K562 (cell line): ENCODE measurements at regions not wholly inside any gene's neighbourhood (a gene's known extent, or its start where the extent isn't known, plus 50 kb on each side); places are given as distances from the start of the nearest gene placed in this dataset.

ENCODE experiments used
- ATAC-seq: fragments of 200-7000 bp; cut with Tn5 transposase; 3 replicates; pipeline ENCODE4 v1.9.1; 2020; ENCODE audit warnings: moderate library complexity
- BruUV-seq: library from RNA; stranded (reverse); fragments of 400-500 nt; replicated peaks from 2 replicates; lab custom pipeline; 2021; lab: Mats Ljungman, UMichigan
- CTCF ChIA-PET: fragments of 300-600 bp; formaldehyde crosslinking; extraction: SDS; loops from one replicate; lab custom pipeline; 2021; ENCODE audit warnings: low intra/inter-chr PET ratio; lab: Yijun Ruan, JAX
- POLR2A ChIA-PET: fragments of 300-600, 350-650 bp; sonication (Branson Sonifier 250); formaldehyde crosslinking; extraction: SDS; loops from one replicate; lab custom pipeline; 2021; ENCODE audit warnings: antibody characterized with exemption, inconsistent platforms; lab: Yijun Ruan, JAX
- DNase-seq, 4 experiments: peaks; one replicate each; pipeline versions ENCODE4 v3.0.0 to v3.0.0-alpha.2; 2011 to 2018; ENCODE audit warnings: low spot score in 3 of 4, mixed read lengths in 3 of 4; ENCODE audit errors: extremely low read depth in 1 of 4
- FAIRE-seq: peaks from 2 replicates; lab custom pipeline; 2011; peaks lifted over from hg19 to GRCh38; lab: Jason Lieb, UNC
- H2AFZ ChIP-seq: 2 replicates; pipeline ENCODE4 v1.6.0; 2011; ENCODE audit warnings: low read depth, low read length, control low read depth, inconsistent platforms
- H3K27ac ChIP-seq: fragments of 200-600 bp; 3 replicates; pipeline ENCODE4 v1.8.0; 2011; ENCODE audit warnings: low read depth, mild to moderate bottlenecking, control low read depth, inconsistent platforms, low read length, moderate library complexity, mixed read lengths; ENCODE audit errors: extremely low read depth
- H3K27me3 ChIP-seq, 2 experiments: fragments of 300-600 bp in 1 of 2; 2 replicates in 1 of 2; 3 replicates in 1 of 2; pipeline versions ENCODE4 v1.6.0 to v1.8.0; 2011; ENCODE audit warnings: inconsistent platforms in 2 of 2, low read length in 2 of 2, mild to moderate bottlenecking in 1 of 2, mixed read lengths in 1 of 2, moderate library complexity in 1 of 2; ENCODE audit not compliant: control insufficient read depth in 2 of 2, insufficient read depth in 2 of 2
- H3K36me3 ChIP-seq: fragments of 300-600 bp; 3 replicates; pipeline ENCODE4 v1.8.0; 2011; ENCODE audit warnings: mild to moderate bottlenecking, low read length, inconsistent platforms; ENCODE audit not compliant: control insufficient read depth, insufficient read depth
- H3K4me1 ChIP-seq, 2 experiments: fragments of 200-600 bp in 1 of 2; replicated peaks in 1 of 2; 2 replicates in 1 of 2; 3 replicates in 1 of 2; pipeline versions ENCODE4 v1.5.1 to v1.8.0; 2011; ENCODE audit warnings: inconsistent platforms in 2 of 2, low read length in 2 of 2, mild to moderate bottlenecking in 1 of 2, mixed read lengths in 1 of 2, moderate library complexity in 1 of 2; ENCODE audit not compliant: control insufficient read depth in 2 of 2, insufficient read depth in 2 of 2
- H3K4me2 ChIP-seq: 2 replicates; pipeline ENCODE4 v1.6.1; 2011; ENCODE audit warnings: low read length, control low read depth, inconsistent platforms, mixed read lengths; ENCODE audit not compliant: insufficient read depth
- H3K4me3 ChIP-seq: fragments of 200-600 bp; sonication (generic), shearing (Covaris generic); 2 replicates; pipeline ENCODE4 v1.5.1; 2016; ENCODE audit warnings: control low read depth, inconsistent platforms
- H3K79me2 ChIP-seq: fragments of 200-600 bp; 3 replicates; pipeline ENCODE4 v1.8.0; 2011; ENCODE audit warnings: low read length, inconsistent platforms; ENCODE audit not compliant: control insufficient read depth, insufficient read depth
- H3K9ac ChIP-seq, 2 experiments: 2 replicates each; pipeline versions ENCODE4 v1.6.0 to v1.6.1; 2011; ENCODE audit warnings: low read depth in 2 of 2, low read length in 2 of 2, control low read depth in 1 of 2, inconsistent platforms in 1 of 2, mild to moderate bottlenecking in 1 of 2, mixed read lengths in 1 of 2; ENCODE audit not compliant: insufficient read depth in 1 of 2
- H3K9me1 ChIP-seq: one replicate; pipeline ENCODE4 v1.6.0; 2011; ENCODE audit warnings: inconsistent platforms, mild to moderate bottlenecking, low read length, moderate library complexity; ENCODE audit not compliant: control insufficient read depth, insufficient read depth
- H3K9me3 ChIP-seq: replicated peaks from 2 replicates; pipeline ENCODE4 v1.5.1; 2011; ENCODE audit warnings: low read depth, low read length, inconsistent platforms; ENCODE audit not compliant: control insufficient read depth, insufficient read depth
- H4K20me1 ChIP-seq: replicated peaks from 2 replicates; pipeline ENCODE4 v1.6.1; 2011; ENCODE audit warnings: low read length, inconsistent platforms, mixed read lengths; ENCODE audit not compliant: control insufficient read depth, insufficient read depth
- ATF2 ChIP-seq: sonication (generic); formaldehyde crosslinking; IDR thresholded peaks from 2 replicates; pipeline ENCODE4 v1.8.1; 2022; ENCODE audit warnings: missing genetic modification reagents
- E2F4 ChIP-seq: sonication (generic); formaldehyde crosslinking; IDR thresholded peaks from 2 replicates; pipeline ENCODE4 v1.8.0; 2022; ENCODE audit warnings: mild to moderate bottlenecking, low read depth, missing genetic modification reagents
- ELF1 ChIP-seq: fragments of 200-800 bp; sonication (Bioruptor generic); IDR thresholded peaks from 2 replicates; pipeline ENCODE4 v1.6.1; 2016; ENCODE audit warnings: missing genetic modification characterization, missing compliant biosample characterization
- FOXK1 ChIP-seq: sonication (generic); formaldehyde crosslinking; IDR thresholded peaks from 2 replicates; pipeline ENCODE4 v1.8.0; 2022; ENCODE audit warnings: missing genetic modification reagents, mild to moderate bottlenecking, borderline replicate concordance
- KDM5B ChIP-seq: fragments of 200-600 bp; sonication (generic); IDR thresholded peaks from 2 replicates; pipeline ENCODE4 v1.6.1; 2012; ENCODE audit warnings: low read depth, mild to moderate bottlenecking, moderate library complexity, low read length, control low read depth, inconsistent platforms; ENCODE audit not compliant: insufficient replicate concordance
- KLF13 ChIP-seq: fragments of 450-650 bp; IDR thresholded peaks from 2 replicates; pipeline ENCODE4 v1.6.1; 2016; ENCODE audit warnings: missing genetic modification characterization, low read depth, mild to moderate bottlenecking, missing compliant biosample characterization, moderate library complexity, borderline replicate concordance
- LEF1 ChIP-seq: fragments of 450-650 bp; IDR thresholded peaks from 2 replicates; pipeline ENCODE4 v1.6.1; 2016; ENCODE audit warnings: mild to moderate bottlenecking
- MEIS2 ChIP-seq: fragments of 450-650 bp; IDR thresholded peaks from 2 replicates; pipeline ENCODE4 v1.6.1; 2014; ENCODE audit warnings: mild to moderate bottlenecking; ENCODE audit not compliant: partially characterized antibody
- PHB ChIP-seq: fragments of 250-450 bp; sonication (Bioruptor Pico); IDR thresholded peaks from 2 replicates; pipeline ENCODE4 v1.5.0; 2021
- POLR2H ChIP-seq: IDR thresholded peaks from 2 replicates; pipeline ENCODE4 v1.6.1; 2016; ENCODE audit warnings: missing genetic modification characterization, low read depth, mild to moderate bottlenecking, control low read depth, missing compliant biosample characterization, moderate library complexity
- SMARCE1 ChIP-seq: fragments of 450-650 bp; IDR thresholded peaks from 2 replicates; pipeline ENCODE4 v1.7.1; 2016; ENCODE audit warnings: mild to moderate bottlenecking
- TGIF2 ChIP-seq: sonication (generic); formaldehyde crosslinking; IDR thresholded peaks from 2 replicates; pipeline ENCODE4 v1.8.1; 2022; ENCODE audit warnings: mild to moderate bottlenecking, missing genetic modification reagents, moderate library complexity
- YBX1 ChIP-seq: fragments of 450-650 bp; IDR thresholded peaks from 2 replicates; pipeline ENCODE4 v1.7.1; 2016; ENCODE audit warnings: mild to moderate bottlenecking
- ZBED1 ChIP-seq: IDR thresholded peaks from 2 replicates; pipeline ENCODE4 v1.6.1; 2014
- ZNF780A ChIP-seq: fragments of 250-450 bp; sonication (Bioruptor Pico); IDR thresholded peaks from 2 replicates; pipeline ENCODE4 v1.5.0; 2021; ENCODE audit warnings: mild to moderate bottlenecking
- WGBS: fragments of 100-300 bp; shearing (Covaris generic); methylation state at CpG from one replicate; pipeline ENCODE4 v1.1.6; 2016; ENCODE audit warnings: low coverage, mixed read lengths; ENCODE audit not compliant: insufficient coverage; ENCODE audit errors: missing lambda C conversion rate; 5-methylcytosine and 5-hydroxymethylcytosine counted together
- in situ Hi-C: fragments of 300-500 bp; cut with MboI; formaldehyde crosslinking; loops from 4 replicates; pipeline ENCODE4 v1.15.0; 2018; ENCODE audit warnings: inconsistent platforms, mixed read lengths
- intact Hi-C: fragments of 100-400 bp; cut with micrococcal nuclease; formaldehyde crosslinking; loops from 2 replicates; pipeline ENCODE4 v1.14.2; 2022
- TF ChIP-seq, protein P1 (sequence below): sonication (generic); formaldehyde crosslinking; IDR thresholded peaks from 2 replicates; pipeline ENCODE4 v1.8.1; 2023; ENCODE audit warnings: missing genetic modification reagents, mild to moderate bottlenecking, borderline replicate concordance
- TF ChIP-seq, protein P2 (sequence below): fragments of 450-650 bp; formaldehyde crosslinking; IDR thresholded peaks from 2 replicates; pipeline ENCODE4 v1.4.0; 2022; ENCODE audit warnings: missing genetic modification characterization

GRCh38 chr19:29328586-29328985 lies 115.6 kb upstream of the UQCRFS1 start:
- no peak for ATAC-seq
- no TSS peak for BruUV-seq
- TF ChIP-seq MEIS2, result no peak
- TF ChIP-seq ZNF780A (CRISPR knock-in tag), result no peak
- TF ChIP-seq POLR2H (tag), result no peak
- no peak for TF ChIP-seq ZBED1
- no peak for TF ChIP-seq FOXK1 (CRISPR knock-in tag)
- no peak for TF ChIP-seq ELF1 (tag)
- no peak for TF ChIP-seq PHB (CRISPR knock-in tag)
- TF ChIP-seq YBX1, result no peak
- TF ChIP-seq SMARCE1, result no peak
- TF ChIP-seq KDM5B, result no peak
- no peak for TF ChIP-seq LEF1
- TF ChIP-seq, protein P1, sequence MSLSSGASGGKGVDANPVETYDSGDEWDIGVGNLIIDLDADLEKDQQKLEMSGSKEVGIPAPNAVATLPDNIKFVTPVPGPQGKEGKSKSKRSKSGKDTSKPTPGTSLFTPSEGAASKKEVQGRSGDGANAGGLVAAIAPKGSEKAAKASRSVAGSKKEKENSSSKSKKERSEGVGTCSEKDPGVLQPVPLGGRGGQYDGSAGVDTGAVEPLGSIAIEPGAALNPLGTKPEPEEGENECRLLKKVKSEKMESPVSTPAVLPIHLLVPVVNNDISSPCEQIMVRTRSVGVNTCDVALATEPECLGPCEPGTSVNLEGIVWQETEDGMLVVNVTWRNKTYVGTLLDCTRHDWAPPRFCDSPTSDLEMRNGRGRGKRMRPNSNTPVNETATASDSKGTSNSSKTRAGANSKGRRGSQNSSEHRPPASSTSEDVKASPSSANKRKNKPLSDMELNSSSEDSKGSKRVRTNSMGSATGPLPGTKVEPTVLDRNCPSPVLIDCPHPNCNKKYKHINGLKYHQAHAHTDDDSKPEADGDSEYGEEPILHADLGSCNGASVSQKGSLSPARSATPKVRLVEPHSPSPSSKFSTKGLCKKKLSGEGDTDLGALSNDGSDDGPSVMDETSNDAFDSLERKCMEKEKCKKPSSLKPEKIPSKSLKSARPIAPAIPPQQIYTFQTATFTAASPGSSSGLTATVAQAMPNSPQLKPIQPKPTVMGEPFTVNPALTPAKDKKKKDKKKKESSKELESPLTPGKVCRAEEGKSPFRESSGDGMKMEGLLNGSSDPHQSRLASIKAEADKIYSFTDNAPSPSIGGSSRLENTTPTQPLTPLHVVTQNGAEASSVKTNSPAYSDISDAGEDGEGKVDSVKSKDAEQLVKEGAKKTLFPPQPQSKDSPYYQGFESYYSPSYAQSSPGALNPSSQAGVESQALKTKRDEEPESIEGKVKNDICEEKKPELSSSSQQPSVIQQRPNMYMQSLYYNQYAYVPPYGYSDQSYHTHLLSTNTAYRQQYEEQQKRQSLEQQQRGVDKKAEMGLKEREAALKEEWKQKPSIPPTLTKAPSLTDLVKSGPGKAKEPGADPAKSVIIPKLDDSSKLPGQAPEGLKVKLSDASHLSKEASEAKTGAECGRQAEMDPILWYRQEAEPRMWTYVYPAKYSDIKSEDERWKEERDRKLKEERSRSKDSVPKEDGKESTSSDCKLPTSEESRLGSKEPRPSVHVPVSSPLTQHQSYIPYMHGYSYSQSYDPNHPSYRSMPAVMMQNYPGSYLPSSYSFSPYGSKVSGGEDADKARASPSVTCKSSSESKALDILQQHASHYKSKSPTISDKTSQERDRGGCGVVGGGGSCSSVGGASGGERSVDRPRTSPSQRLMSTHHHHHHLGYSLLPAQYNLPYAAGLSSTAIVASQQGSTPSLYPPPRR (CRISPR knock-in tag), result no peak
- TF ChIP-seq, protein P2, sequence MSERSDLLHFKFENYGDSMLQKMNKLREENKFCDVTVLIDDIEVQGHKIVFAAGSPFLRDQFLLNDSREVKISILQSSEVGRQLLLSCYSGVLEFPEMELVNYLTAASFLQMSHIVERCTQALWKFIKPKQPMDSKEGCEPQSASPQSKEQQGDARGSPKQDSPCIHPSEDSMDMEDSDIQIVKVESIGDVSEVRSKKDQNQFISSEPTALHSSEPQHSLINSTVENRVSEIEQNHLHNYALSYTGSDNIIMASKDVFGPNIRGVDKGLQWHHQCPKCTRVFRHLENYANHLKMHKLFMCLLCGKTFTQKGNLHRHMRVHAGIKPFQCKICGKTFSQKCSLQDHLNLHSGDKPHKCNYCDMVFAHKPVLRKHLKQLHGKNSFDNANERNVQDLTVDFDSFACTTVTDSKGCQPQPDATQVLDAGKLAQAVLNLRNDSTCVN (CRISPR knock-in tag), result no peak
- TF ChIP-seq KLF13 (tag), result no peak
- no peak for TF ChIP-seq ATF2 (CRISPR knock-in tag)
- TF ChIP-seq TGIF2 (CRISPR knock-in tag), result no peak
- TF ChIP-seq E2F4 (CRISPR knock-in tag), result no peak

More at GRCh38 chr19:29328586-29328985, 115.6 kb upstream of the UQCRFS1 start:
- Histone ChIP-seq H3K9ac (no peak overlapping the region), H3K27ac (no peak overlapping the region), H3K9me3 (no peaks in the 10 kb centered on the region), H3K4me2 (no peak overlapping the region), H3K27me3 (peaks cover under 1 to 10% of the 10 kb centered on the region in 2 experiments; a peak in 3 of 5 replicates), H4K20me1 (no peaks in the 10 kb centered on the region; the same call in 1 of the 2 replicates), H2AFZ (no peak overlapping the region), H3K4me3 (no peak overlapping the region), H3K36me3 (no peaks in the 10 kb centered on the region), H3K9me1 (no peaks in the 10 kb centered on the region), H3K4me1 (no peaks in the 10 kb centered on the region), H3K79me2 (no peaks in the 10 kb centered on the region)
- in situ Hi-C loops, result no loop called here
- FAIRE-seq, result no peak
- intact Hi-C loops, result no loop called here
- 0% methylated on average over 2 of the region's 2 CpGs for WGBS
- POLR2A ChIA-PET, result no interaction called here
- no peak for DNase-seq
- CTCF ChIA-PET, result no interaction called here
